HepG2 (cell line): ENCODE measurements at regions not wholly inside any gene's neighbourhood (a gene's known extent, or its start where the extent isn't known, plus 50 kb on each side); places are given as distances from the start of the nearest gene placed in this dataset.

Experiments used
- ATAC-seq: fragments of 200-7000 bp; cut with Tn5 transposase; 3 replicates; pipeline ENCODE4 v1.9.1; 2020; ENCODE audit warnings: mild to moderate bottlenecking, moderate library complexity
- BruUV-seq: library from RNA; stranded (reverse); fragments of 400-500 nt; replicated peaks from 2 replicates; lab custom pipeline; 2021; lab: Mats Ljungman, UMichigan
- CTCF ChIA-PET: fragments of 300-600 bp; formaldehyde crosslinking; extraction: SDS; loops from one replicate; lab custom pipeline; 2021; ENCODE audit warnings: low total read pairs, inconsistent platforms, low intra/inter-chr PET ratio; lab: Yijun Ruan, JAX
- POLR2A ChIA-PET: fragments of 350-600 bp; sonication (Branson Sonifier 250); formaldehyde crosslinking; loops from one replicate; lab custom pipeline; 2020; ENCODE audit warnings: antibody characterized with exemption, inconsistent platforms; lab: Yijun Ruan, JAX
- DNase-seq: peaks from one replicate; pipeline ENCODE4 v3.0.0-alpha.2; 2015; ENCODE audit warnings: low spot score
- FAIRE-seq: peaks from 3 replicates; lab custom pipeline; 2011; peaks lifted over from hg19 to GRCh38; lab: Jason Lieb, UNC
- H2AFZ ChIP-seq: one replicate; pipeline ENCODE4 v1.6.1; 2011; ENCODE audit warnings: low read length, inconsistent platforms
- H3K27ac ChIP-seq: fragments of 300-600 bp; 3 replicates; pipeline ENCODE4 v1.8.0; 2011; ENCODE audit warnings: mixed run types, mild to moderate bottlenecking, mixed read lengths, low read length, inconsistent platforms; ENCODE audit not compliant: insufficient read depth; ENCODE audit errors: extremely low read length
- H3K27me3 ChIP-seq, 2 experiments: fragments of 200-600 bp in 1 of 2; 2 replicates in 1 of 2; 3 replicates in 1 of 2; pipeline versions ENCODE4 v1.6.0 to v1.8.0; 2011; ENCODE audit warnings: low read length in 2 of 2, mild to moderate bottlenecking in 2 of 2, moderate library complexity in 2 of 2, inconsistent platforms in 1 of 2; ENCODE audit not compliant: insufficient read depth in 2 of 2, control insufficient read depth in 1 of 2
- H3K36me3 ChIP-seq, 2 experiments: fragments of 200-600 bp in 1 of 2; replicated peaks in 1 of 2; 2 replicates in 1 of 2; 3 replicates in 1 of 2; pipeline versions ENCODE4 v1.5.1 to v1.8.0; 2011; ENCODE audit warnings: low read length in 2 of 2, inconsistent platforms in 1 of 2; ENCODE audit not compliant: insufficient read depth in 2 of 2, control insufficient read depth in 1 of 2
- H3K4me1 ChIP-seq: 2 replicates; pipeline ENCODE4 v1.5.1; 2012; ENCODE audit warnings: low read length, inconsistent platforms; ENCODE audit not compliant: insufficient read depth
- H3K4me2 ChIP-seq: 2 replicates; pipeline ENCODE4 v1.6.0; 2011; ENCODE audit warnings: low read depth, low read length, inconsistent platforms
- H3K4me3 ChIP-seq, 3 experiments: fragments of 200-600 bp in 1 of 3; sonication (generic), shearing (Covaris generic) in 1 of 3; replicated peaks in 1 of 3; 2 replicates each; pipeline ENCODE4 v1.5.1; 2011 to 2016; ENCODE audit warnings: low read length in 3 of 3, inconsistent platforms in 2 of 3, low read depth in 2 of 3, mild to moderate bottlenecking in 2 of 3, control low read depth in 1 of 3, mixed read lengths in 1 of 3; ENCODE audit not compliant: insufficient read depth in 1 of 3
- H3K79me2 ChIP-seq: one replicate; pipeline ENCODE4 v1.6.1; 2011; ENCODE audit warnings: low read length, inconsistent platforms; ENCODE audit not compliant: insufficient read depth
- H3K9ac ChIP-seq: 2 replicates; pipeline ENCODE4 v1.6.0; 2011; ENCODE audit warnings: mild to moderate bottlenecking, low read depth, low read length, inconsistent platforms; ENCODE audit not compliant: insufficient read depth
- H3K9me3 ChIP-seq: 2 replicates; pipeline ENCODE4 v1.5.1; 2012; ENCODE audit warnings: mild to moderate bottlenecking, low read length
- H4K20me1 ChIP-seq: 2 replicates; pipeline ENCODE4 v1.6.0; 2011; ENCODE audit warnings: inconsistent platforms, mild to moderate bottlenecking, low read length, moderate library complexity; ENCODE audit not compliant: insufficient read depth
- GATAD2A ChIP-seq: IDR thresholded peaks from 2 replicates; pipeline ENCODE4 v1.6.1; 2016
- HDAC6 ChIP-seq: fragments of 200-600 bp; sonication (generic); IDR thresholded peaks from 2 replicates; pipeline ENCODE4 v1.7.0; 2017; ENCODE audit warnings: mild to moderate bottlenecking, antibody characterized with exemption, low read length, low read depth
- ISX ChIP-seq: sonication (generic); formaldehyde crosslinking; conservative IDR thresholded peaks from 2 replicates; pipeline ENCODE4 v1.5.0; 2020; ENCODE audit warnings: missing genetic modification reagents
- PAWR ChIP-seq: sonication (generic); formaldehyde crosslinking; IDR thresholded peaks from 2 replicates; pipeline ENCODE4 v1.4.0; 2020; ENCODE audit warnings: missing genetic modification reagents, mild to moderate bottlenecking, borderline replicate concordance
- RAD21 ChIP-seq: fragments of 450-650 bp; formaldehyde crosslinking; IDR thresholded peaks from 2 replicates; pipeline ENCODE4 v1.5.0; 2020; ENCODE audit warnings: mild to moderate bottlenecking
- RFX1 ChIP-seq: fragments of 450-650 bp; IDR thresholded peaks from 2 replicates; pipeline ENCODE4 v1.6.1; 2017
- TAF15 ChIP-seq: fragments of 200-400 bp; formaldehyde crosslinking; IDR thresholded peaks from one replicate; pipeline ENCODE4 v1.6.1; 2018; ENCODE audit warnings: mild to moderate bottlenecking, low read depth, low read length; ENCODE audit not compliant: poor library complexity, severe bottlenecking
- TSC22D2 ChIP-seq: sonication (generic); formaldehyde crosslinking; IDR thresholded peaks from 2 replicates; pipeline ENCODE4 v1.5.1; 2020; ENCODE audit warnings: missing genetic modification reagents, mild to moderate bottlenecking, borderline replicate concordance
- ZNF430 ChIP-seq: sonication (generic); formaldehyde crosslinking; IDR thresholded peaks from 2 replicates; pipeline ENCODE4 v1.9.0; 2021; ENCODE audit warnings: mild to moderate bottlenecking, missing genetic modification reagents
- ZNF772 ChIP-seq: sonication (generic); formaldehyde crosslinking; IDR thresholded peaks from 2 replicates; pipeline ENCODE4 v1.5.0; 2020; ENCODE audit warnings: mild to moderate bottlenecking, missing genetic modification reagents
- in situ Hi-C: cut with HindIII; loops from 2 replicates; pipeline ENCODE4 v1.10.0; 2017; ENCODE audit warnings: low pct_unique_long_range_greater_than_20kb; ENCODE audit not compliant: extremely low pct_ligation_motif_present
- intact Hi-C: fragments of 100-400 bp; cut with micrococcal nuclease; formaldehyde crosslinking; loops from one replicate; pipeline ENCODE4 v1.10.0; 2022; ENCODE audit not compliant: unreplicated experiment
- TF ChIP-seq, protein P1 (sequence below): sonication (generic); formaldehyde crosslinking; IDR thresholded peaks from 2 replicates; pipeline ENCODE4 v1.8.1; 2022; ENCODE audit warnings: mild to moderate bottlenecking, missing genetic modification reagents
- TF ChIP-seq, protein P2 (sequence below): sonication (generic); formaldehyde crosslinking; IDR thresholded peaks from 2 replicates; pipeline ENCODE4 v1.4.0; 2020; ENCODE audit warnings: missing genetic modification reagents, borderline replicate concordance

DNA sequence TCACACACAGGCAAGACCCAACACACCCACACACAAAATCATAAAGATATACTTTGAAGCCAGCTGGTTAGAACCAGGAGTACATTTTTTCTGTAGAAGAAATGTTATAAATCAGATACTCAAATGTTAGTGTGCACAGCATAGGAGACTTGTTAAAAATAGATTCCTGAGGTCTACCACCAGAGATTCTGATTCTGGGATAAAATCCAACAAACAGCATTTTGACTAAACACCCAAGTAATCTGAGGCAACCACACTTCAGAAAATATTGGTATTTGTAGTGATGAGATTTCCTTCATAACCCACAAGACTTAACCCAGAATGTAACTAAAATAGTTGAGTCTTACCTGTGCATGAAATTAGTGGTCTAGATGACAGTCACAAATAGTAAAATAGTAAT, 301.8 kb downstream of the HNRNPD start:
- H3K9me3 ChIP-seq, result no peaks in the 10 kb centered on the region
- TF ChIP-seq ISX, result no peak
- no peak for TF ChIP-seq GATAD2A (CRISPR knock-in tag)
- no peak for TF ChIP-seq RFX1
- no peak for TF ChIP-seq RAD21 (CRISPR knock-in tag)
- TF ChIP-seq TSC22D2, result no peak
- no peak for TF ChIP-seq ZNF430 (CRISPR knock-in tag)
- TF ChIP-seq, protein P1, sequence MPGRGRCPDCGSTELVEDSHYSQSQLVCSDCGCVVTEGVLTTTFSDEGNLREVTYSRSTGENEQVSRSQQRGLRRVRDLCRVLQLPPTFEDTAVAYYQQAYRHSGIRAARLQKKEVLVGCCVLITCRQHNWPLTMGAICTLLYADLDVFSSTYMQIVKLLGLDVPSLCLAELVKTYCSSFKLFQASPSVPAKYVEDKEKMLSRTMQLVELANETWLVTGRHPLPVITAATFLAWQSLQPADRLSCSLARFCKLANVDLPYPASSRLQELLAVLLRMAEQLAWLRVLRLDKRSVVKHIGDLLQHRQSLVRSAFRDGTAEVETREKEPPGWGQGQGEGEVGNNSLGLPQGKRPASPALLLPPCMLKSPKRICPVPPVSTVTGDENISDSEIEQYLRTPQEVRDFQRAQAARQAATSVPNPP (CRISPR knock-in tag), result no peak
- no peak for TF ChIP-seq PAWR (CRISPR knock-in tag)
- TF ChIP-seq HDAC6, result no peak
- no peak for TF ChIP-seq ZNF772 (CRISPR knock-in tag)
- TF ChIP-seq, protein P2, sequence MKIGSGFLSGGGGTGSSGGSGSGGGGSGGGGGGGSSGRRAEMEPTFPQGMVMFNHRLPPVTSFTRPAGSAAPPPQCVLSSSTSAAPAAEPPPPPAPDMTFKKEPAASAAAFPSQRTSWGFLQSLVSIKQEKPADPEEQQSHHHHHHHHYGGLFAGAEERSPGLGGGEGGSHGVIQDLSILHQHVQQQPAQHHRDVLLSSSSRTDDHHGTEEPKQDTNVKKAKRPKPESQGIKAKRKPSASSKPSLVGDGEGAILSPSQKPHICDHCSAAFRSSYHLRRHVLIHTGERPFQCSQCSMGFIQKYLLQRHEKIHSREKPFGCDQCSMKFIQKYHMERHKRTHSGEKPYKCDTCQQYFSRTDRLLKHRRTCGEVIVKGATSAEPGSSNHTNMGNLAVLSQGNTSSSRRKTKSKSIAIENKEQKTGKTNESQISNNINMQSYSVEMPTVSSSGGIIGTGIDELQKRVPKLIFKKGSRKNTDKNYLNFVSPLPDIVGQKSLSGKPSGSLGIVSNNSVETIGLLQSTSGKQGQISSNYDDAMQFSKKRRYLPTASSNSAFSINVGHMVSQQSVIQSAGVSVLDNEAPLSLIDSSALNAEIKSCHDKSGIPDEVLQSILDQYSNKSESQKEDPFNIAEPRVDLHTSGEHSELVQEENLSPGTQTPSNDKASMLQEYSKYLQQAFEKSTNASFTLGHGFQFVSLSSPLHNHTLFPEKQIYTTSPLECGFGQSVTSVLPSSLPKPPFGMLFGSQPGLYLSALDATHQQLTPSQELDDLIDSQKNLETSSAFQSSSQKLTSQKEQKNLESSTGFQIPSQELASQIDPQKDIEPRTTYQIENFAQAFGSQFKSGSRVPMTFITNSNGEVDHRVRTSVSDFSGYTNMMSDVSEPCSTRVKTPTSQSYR (CRISPR knock-in tag), result no peak
- no peak for TF ChIP-seq TAF15
- no peak overlapping the region for H3K4me3 ChIP-seq
- ATAC-seq (no peak), DNase-seq (no peak), FAIRE-seq (no peak)
- H3K36me3 ChIP-seq, result no peaks in the 10 kb centered on the region
- H3K27me3 ChIP-seq, result no peaks in the 10 kb centered on the region
- in situ Hi-C loops, result no loop called here
- ChIA-PET POLR2A (no interaction called here), CTCF (no interaction called here)
- H3K27ac ChIP-seq, result no peak overlapping the region
- H3K4me2 ChIP-seq, result no peak overlapping the region
- no peak overlapping the region for H3K9ac ChIP-seq
- intact Hi-C loops, result no loop called here
- no peaks in the 10 kb centered on the region for H3K4me1 ChIP-seq
- H3K79me2 ChIP-seq, result no peaks in the 10 kb centered on the region
- no peaks in the 10 kb centered on the region for H4K20me1 ChIP-seq
- no TSS peak for BruUV-seq
- no peak overlapping the region for H2AFZ ChIP-seq
